ENCODE measurements at regions not wholly inside any gene's neighbourhood (a gene's known extent, or its start where the extent isn't known, plus 50 kb on each side); places are given as distances from the start of the nearest gene placed in this dataset.

DNA sequence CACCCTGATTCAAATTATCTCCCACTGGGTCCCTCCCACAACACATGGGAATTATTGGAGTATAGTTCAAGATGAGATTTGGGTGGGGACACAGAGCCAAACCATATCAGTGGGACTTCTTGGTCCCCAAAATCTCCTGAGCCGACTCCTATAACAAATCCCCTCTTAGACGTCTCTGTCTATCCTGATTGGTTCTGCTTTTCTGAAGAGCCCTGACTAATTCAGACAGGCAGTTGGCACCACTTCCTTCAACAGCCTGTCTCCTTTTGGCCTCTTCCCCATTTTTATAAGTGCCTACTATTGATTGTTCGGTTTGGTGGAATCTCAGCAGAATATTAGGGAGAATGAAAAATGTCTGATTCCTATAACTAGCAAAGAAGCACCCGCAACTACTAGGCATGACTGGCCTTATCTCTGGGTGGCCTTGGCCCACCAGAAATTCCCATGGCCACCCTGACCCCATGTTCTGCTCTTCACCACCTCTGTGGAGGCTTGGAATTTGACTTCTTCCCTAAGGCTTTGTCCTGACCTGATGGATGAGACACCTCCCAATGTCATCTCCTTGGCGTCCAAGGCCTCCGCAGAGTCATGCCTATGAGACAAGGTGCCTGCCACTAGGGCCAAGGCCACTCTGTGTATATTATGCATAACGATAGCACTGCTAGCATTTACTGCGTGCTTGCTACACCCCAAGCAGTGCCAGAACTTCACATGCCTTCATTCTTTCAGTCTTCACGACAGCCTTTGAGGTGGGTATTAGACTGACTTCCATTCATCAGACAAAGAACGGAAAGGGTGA, 218.9 kb upstream of the COPS8 start:
- Histone ChIP-seq H3K4me3 (ENCODE audit: low read depth, low read length) (no peak overlapping the region), H3K36me3 (ENCODE audit: control insufficient read depth, insufficient read depth, low read length) (no peaks in the 10 kb centered on the region), H3K27me3 (ENCODE audit: control insufficient read depth, insufficient read depth, low read length) (no peaks in the 10 kb centered on the region)
- TF ChIP-seq, protein P1, sequence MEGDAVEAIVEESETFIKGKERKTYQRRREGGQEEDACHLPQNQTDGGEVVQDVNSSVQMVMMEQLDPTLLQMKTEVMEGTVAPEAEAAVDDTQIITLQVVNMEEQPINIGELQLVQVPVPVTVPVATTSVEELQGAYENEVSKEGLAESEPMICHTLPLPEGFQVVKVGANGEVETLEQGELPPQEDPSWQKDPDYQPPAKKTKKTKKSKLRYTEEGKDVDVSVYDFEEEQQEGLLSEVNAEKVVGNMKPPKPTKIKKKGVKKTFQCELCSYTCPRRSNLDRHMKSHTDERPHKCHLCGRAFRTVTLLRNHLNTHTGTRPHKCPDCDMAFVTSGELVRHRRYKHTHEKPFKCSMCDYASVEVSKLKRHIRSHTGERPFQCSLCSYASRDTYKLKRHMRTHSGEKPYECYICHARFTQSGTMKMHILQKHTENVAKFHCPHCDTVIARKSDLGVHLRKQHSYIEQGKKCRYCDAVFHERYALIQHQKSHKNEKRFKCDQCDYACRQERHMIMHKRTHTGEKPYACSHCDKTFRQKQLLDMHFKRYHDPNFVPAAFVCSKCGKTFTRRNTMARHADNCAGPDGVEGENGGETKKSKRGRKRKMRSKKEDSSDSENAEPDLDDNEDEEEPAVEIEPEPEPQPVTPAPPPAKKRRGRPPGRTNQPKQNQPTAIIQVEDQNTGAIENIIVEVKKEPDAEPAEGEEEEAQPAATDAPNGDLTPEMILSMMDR (IDR thresholded peaks at IDR 0.05; ENCODE audit: insufficient read depth, low read length, poor library complexity, severe bottlenecking) = no peak
- no peak for DNase-seq (ENCODE audit: low read depth)

DNA sequence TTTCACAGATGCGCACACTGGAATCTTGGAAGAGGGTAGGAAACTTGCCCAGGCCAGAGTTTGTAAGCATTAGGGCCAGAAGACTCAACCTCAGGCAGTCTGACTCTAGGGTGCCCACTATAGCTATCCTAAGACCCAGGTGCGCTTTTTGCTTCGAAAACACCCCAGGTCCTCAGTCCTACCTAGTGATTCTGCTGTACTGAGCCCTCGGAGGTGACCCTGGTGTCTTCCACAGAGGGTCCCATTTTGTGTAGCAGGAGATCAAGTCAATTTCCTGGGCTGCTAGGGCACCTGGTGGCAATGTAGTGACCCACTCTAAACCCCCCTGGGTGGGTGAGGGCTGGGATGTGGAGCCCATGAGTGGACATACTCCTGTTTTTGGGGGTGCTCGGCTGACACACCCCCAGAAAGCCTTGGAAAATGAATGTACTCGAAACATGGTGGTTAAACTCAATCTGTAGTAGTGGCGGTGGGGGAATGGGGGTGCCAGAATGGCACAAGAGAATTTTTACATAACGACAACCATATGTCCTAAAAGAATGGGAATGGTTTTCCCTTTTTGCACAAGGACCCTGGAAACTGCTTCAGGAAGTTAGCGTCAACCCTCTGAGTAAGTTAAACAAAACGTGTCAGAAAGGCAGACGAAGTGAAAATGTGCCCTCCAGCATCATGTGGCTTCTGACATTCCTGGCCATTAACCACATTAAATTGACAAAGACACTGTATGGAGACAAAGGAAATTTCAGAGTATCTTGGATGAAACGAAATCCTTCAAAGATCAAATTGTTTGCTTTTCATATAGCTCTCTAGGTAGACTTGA, 218.0 kb upstream of the COPS8 start:
- TF ChIP-seq, protein P1 (IDR thresholded peaks at IDR 0.05; ENCODE audit: insufficient read depth, low read length, poor library complexity, severe bottlenecking) = no peak
- H3K27me3 ChIP-seq (ENCODE audit: control insufficient read depth, insufficient read depth, low read length) = no peaks in the 10 kb centered on the region
- H3K36me3 ChIP-seq (ENCODE audit: control insufficient read depth, insufficient read depth, low read length) = no peaks in the 10 kb centered on the region
- no peak overlapping the region for H3K4me3 ChIP-seq (ENCODE audit: low read depth, low read length)
- no peak for DNase-seq (ENCODE audit: low read depth)

DNA sequence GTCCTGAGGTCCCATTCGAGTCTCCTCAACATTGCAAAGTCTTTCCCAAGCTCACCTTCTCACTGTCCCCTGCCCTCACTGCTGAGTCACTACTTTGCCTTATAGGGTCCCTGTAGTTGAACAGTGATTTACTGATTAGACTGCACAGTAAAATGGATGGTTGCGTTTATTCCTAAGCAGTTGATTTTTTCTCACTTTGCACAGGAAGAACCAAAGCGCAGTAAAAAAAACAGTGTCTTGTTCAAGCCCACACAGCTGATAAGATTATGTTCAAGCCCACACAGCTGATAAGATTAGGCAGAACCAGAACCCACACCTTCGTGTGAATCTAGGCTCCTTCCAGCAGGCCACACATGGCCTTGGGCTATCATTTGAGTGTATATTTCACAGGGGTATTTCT, 215.3 kb upstream of the COPS8 start:
- DNase-seq (ENCODE audit: low read depth) = no peak
- no peak overlapping the region for H3K4me3 ChIP-seq (ENCODE audit: low read depth, low read length)
- H3K27me3 ChIP-seq (ENCODE audit: control insufficient read depth, insufficient read depth, low read length) = no peaks in the 10 kb centered on the region
- TF ChIP-seq, protein P1 (IDR thresholded peaks at IDR 0.05; ENCODE audit: insufficient read depth, low read length, poor library complexity, severe bottlenecking) = no peak
- no peaks in the 10 kb centered on the region for H3K36me3 ChIP-seq (ENCODE audit: control insufficient read depth, insufficient read depth, low read length)

DNA sequence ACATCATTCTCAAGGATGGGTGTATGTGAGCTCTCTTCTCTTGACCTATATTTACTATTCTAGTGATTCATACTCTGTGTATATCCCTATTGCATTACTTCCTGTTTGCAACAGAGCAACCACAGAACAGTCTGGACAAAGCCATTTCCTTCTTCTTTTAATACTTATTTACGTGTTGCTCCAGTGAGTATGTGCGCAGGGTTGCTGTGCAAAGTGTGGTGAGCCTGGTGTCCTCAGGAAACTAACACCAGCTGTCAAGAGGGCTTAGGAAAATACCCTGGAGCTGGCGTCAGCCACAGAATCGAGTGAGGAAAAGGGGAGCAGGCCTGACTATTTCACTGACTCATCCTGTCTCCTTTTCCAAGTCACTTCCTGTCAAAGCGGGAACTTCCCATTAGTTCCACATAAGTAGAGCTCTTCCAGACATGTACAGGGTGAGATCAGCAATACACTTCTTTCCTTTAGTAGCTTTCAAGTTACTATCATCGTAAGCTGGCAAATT, 214.1 kb upstream of the COPS8 start:
- no peak overlapping the region for H3K4me3 ChIP-seq (ENCODE audit: low read depth, low read length)
- TF ChIP-seq, protein P1 (IDR thresholded peaks at IDR 0.05; ENCODE audit: insufficient read depth, low read length, poor library complexity, severe bottlenecking) = no peak
- no peaks in the 10 kb centered on the region for H3K36me3 ChIP-seq (ENCODE audit: control insufficient read depth, insufficient read depth, low read length)
- no peaks in the 10 kb centered on the region for H3K27me3 ChIP-seq (ENCODE audit: control insufficient read depth, insufficient read depth, low read length)
- DNase-seq (ENCODE audit: low read depth) = peak; percentile 86

DNA sequence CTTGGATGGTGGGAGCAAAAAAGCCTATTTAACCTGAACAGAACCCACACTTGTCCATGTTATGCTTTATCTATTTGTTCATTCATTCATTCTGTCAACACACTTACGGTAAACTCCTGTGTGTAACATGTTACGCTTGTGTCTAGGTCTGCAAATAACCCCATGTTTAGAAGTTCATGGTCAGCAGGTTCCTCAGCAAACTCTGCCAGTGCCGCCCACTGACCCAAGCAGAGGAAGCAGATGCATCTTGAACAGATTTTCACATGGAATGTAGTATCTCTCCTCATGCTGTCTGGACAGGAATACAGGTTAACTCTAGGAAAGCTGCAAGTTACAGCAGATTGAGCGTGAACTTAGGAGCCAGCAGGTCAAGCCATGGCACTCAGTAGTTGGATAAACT, 213.7 kb upstream of the COPS8 start:
- no peaks in the 10 kb centered on the region for H3K36me3 ChIP-seq (ENCODE audit: control insufficient read depth, insufficient read depth, low read length)
- DNase-seq (ENCODE audit: low read depth) = no peak
- H3K27me3 ChIP-seq (ENCODE audit: control insufficient read depth, insufficient read depth, low read length) = no peaks in the 10 kb centered on the region
- H3K4me3 ChIP-seq (ENCODE audit: low read depth, low read length) = no peak overlapping the region
- TF ChIP-seq, protein P1 (IDR thresholded peaks at IDR 0.05; ENCODE audit: insufficient read depth, low read length, poor library complexity, severe bottlenecking) = no peak
